IMR-90 (cell line): ENCODE measurements at regions not wholly inside any gene's neighbourhood (a gene's known extent, or its start where the extent isn't known, plus 50 kb on each side); places are given as distances from the start of the nearest gene placed in this dataset.

Experiments used
- ATAC-seq: fragments of 200-7000 bp; cut with Tn5 transposase; 2 replicates; pipeline ENCODE4 v1.9.1; 2020; ENCODE audit warnings: low read depth, mild to moderate bottlenecking, moderate library complexity
- BruUV-seq: library from RNA; stranded (reverse); fragments of 400-500 nt; replicated peaks from 2 replicates; lab custom pipeline; 2021; lab: Mats Ljungman, UMichigan
- CTCF ChIA-PET: fragments of 300-600 bp; formaldehyde crosslinking; extraction: SDS; loops from one replicate; lab custom pipeline; 2021; ENCODE audit warnings: antibody characterized with exemption; lab: Yijun Ruan, JAX
- POLR2A ChIA-PET: fragments of 300-600 bp; sonication (Branson Sonifier 250); formaldehyde crosslinking; loops from one replicate; lab custom pipeline; 2022; ENCODE audit warnings: antibody characterized with exemption; ENCODE audit not compliant: unreplicated experiment; lab: Charles Lee
- DNase-seq: peaks from one replicate; pipeline ENCODE4 v3.0.0; 2013
- H2AFZ ChIP-seq: replicated peaks from 2 replicates; pipeline ENCODE3; 2013; ENCODE audit warnings: low read length, mild to moderate bottlenecking; ENCODE audit not compliant: poor library complexity
- H2AK5ac ChIP-seq: 2 replicates; pipeline ENCODE4 v1.6.1; 2013; ENCODE audit warnings: low read depth, low read length, inconsistent platforms
- H2AK9ac ChIP-seq: replicated peaks from 2 replicates; pipeline ENCODE3; 2013; ENCODE audit warnings: mild to moderate bottlenecking, low read depth, low read length, moderate library complexity; ENCODE audit not compliant: poor library complexity
- H2BK120ac ChIP-seq: 2 replicates; pipeline ENCODE4 v1.6.1; 2013; ENCODE audit warnings: low read depth, low read length, inconsistent platforms
- H2BK15ac ChIP-seq: 3 replicates; pipeline ENCODE4 v1.6.1; 2013; ENCODE audit warnings: low read depth, low read length, inconsistent platforms
- H2BK20ac ChIP-seq: 2 replicates; pipeline ENCODE4 v1.6.1; 2013; ENCODE audit warnings: low read depth, mild to moderate bottlenecking, inconsistent platforms, low read length, moderate library complexity
- H2BK5ac ChIP-seq: 2 replicates; pipeline ENCODE4 v1.6.1; 2013; ENCODE audit warnings: mild to moderate bottlenecking, low read depth, low read length, inconsistent platforms; ENCODE audit not compliant: poor library complexity, severe bottlenecking
- H3K14ac ChIP-seq: replicated peaks from 2 replicates; pipeline ENCODE4 v1.6.1; 2013; ENCODE audit warnings: low read depth, low read length, inconsistent platforms
- H3K18ac ChIP-seq: 2 replicates; pipeline ENCODE4 v1.6.1; 2013; ENCODE audit warnings: low read depth, low read length, control low read depth
- H3K23ac ChIP-seq: 2 replicates; pipeline ENCODE4 v1.6.1; 2013; ENCODE audit warnings: low read depth, low read length, inconsistent platforms
- H3K27ac ChIP-seq: 2 replicates; pipeline ENCODE4 v1.5.1; 2013; ENCODE audit warnings: mild to moderate bottlenecking, control low read depth, low read length; ENCODE audit not compliant: insufficient read depth
- H3K27me3 ChIP-seq: 2 replicates; pipeline ENCODE4 v1.6.1; 2013; ENCODE audit warnings: low read length; ENCODE audit not compliant: control insufficient read depth, insufficient read depth
- H3K36me3 ChIP-seq: 2 replicates; pipeline ENCODE4 v1.6.1; 2013; ENCODE audit warnings: low read length, mixed read lengths; ENCODE audit not compliant: control insufficient read depth, insufficient read depth
- H3K4ac ChIP-seq: 2 replicates; pipeline ENCODE4 v1.6.1; 2013; ENCODE audit warnings: low read depth, low read length, inconsistent platforms
- H3K4me1 ChIP-seq: 2 replicates; pipeline ENCODE4 v1.6.1; 2013; ENCODE audit warnings: low read length, mixed read lengths; ENCODE audit not compliant: control insufficient read depth, insufficient read depth
- H3K4me2 ChIP-seq: 2 replicates; pipeline ENCODE4 v1.6.1; 2013; ENCODE audit warnings: low read depth, mild to moderate bottlenecking, control low read depth, low read length, moderate library complexity
- H3K4me3 ChIP-seq: 2 replicates; pipeline ENCODE4 v1.5.1; 2013; ENCODE audit warnings: low read depth, mild to moderate bottlenecking, control low read depth, low read length, moderate library complexity; ENCODE audit not compliant: insufficient read depth
- H3K56ac ChIP-seq: 2 replicates; pipeline ENCODE4 v1.6.1; 2013; ENCODE audit warnings: low read length, inconsistent platforms; ENCODE audit not compliant: insufficient read depth; ENCODE audit errors: extremely low read depth
- H3K79me1 ChIP-seq, 2 experiments: 2 replicates each; pipeline ENCODE4 v1.6.1; 2013; ENCODE audit warnings: low read length in 2 of 2, inconsistent platforms in 1 of 2, low read depth in 1 of 2
- H3K9ac ChIP-seq: 2 replicates; pipeline ENCODE4 v1.6.1; 2013; ENCODE audit warnings: low read depth, low read length, control low read depth
- H3K9me1 ChIP-seq: 2 replicates; pipeline ENCODE4 v1.6.1; 2013; ENCODE audit warnings: low read length, inconsistent platforms; ENCODE audit not compliant: insufficient read depth
- H3K9me3 ChIP-seq: 2 replicates; pipeline ENCODE4 v1.6.1; 2013; ENCODE audit warnings: low read length; ENCODE audit not compliant: control insufficient read depth, insufficient read depth
- H4K20me1 ChIP-seq: 2 replicates; pipeline ENCODE4 v1.6.1; 2013; ENCODE audit warnings: low read length, inconsistent platforms; ENCODE audit not compliant: insufficient read depth
- H4K5ac ChIP-seq: 2 replicates; pipeline ENCODE4 v1.6.1; 2013; ENCODE audit warnings: mild to moderate bottlenecking, low read depth, low read length, control low read depth
- H4K8ac ChIP-seq, 2 experiments: 2 replicates each; pipeline ENCODE4 v1.6.1; 2013; ENCODE audit warnings: low read depth in 2 of 2, low read length in 2 of 2, control low read depth in 1 of 2, inconsistent platforms in 1 of 2
- H4K91ac ChIP-seq: 2 replicates; pipeline ENCODE4 v1.6.1; 2013; ENCODE audit warnings: low read depth, low read length, inconsistent platforms; ENCODE audit not compliant: insufficient read depth
- MAFK ChIP-seq: IDR thresholded peaks from 2 replicates; pipeline ENCODE4 v1.6.1; 2012; ENCODE audit warnings: low read depth, low read length, improper control_type of control experiment
- RAD21 ChIP-seq: IDR thresholded peaks from 2 replicates; pipeline ENCODE4 v1.6.1; 2012; ENCODE audit warnings: low read length, improper control_type of control experiment
- RFX5 ChIP-seq: IDR thresholded peaks from 2 replicates; pipeline ENCODE4 v1.8.0; 2012; ENCODE audit warnings: low read depth, mild to moderate bottlenecking, low read length, moderate library complexity
- SMC3 ChIP-seq: fragments of 150-350 bp; IDR thresholded peaks from 2 replicates; pipeline ENCODE4 v1.6.1; 2016; ENCODE audit warnings: low read depth, mild to moderate bottlenecking, antibody characterized with exemption, low read length, moderate library complexity
- WGBS, 2 experiments: methylation state at CpG; one replicate each; pipeline versions ENCODE4 v1.1.5 to v1.1.7; 2013; ENCODE audit warnings: missing lambda C conversion rate in 2 of 2; ENCODE audit not compliant: insufficient read length in 1 of 2; ENCODE audit errors: extremely low coverage in 2 of 2; 5-methylcytosine and 5-hydroxymethylcytosine counted together
- dilution Hi-C: fragments of 300-500 bp; cut with HindIII; formaldehyde crosslinking; loops from one replicate; pipeline ENCODE4 v1.14.3; 2018; ENCODE audit warnings: low sequenced_read_pairs; ENCODE audit not compliant: unreplicated experiment
- in situ Hi-C: fragments of 300-500 bp; cut with MboI; formaldehyde crosslinking; loops from 3 replicates; pipeline ENCODE4 v1.14.3; 2019; ENCODE audit warnings: low sequenced_read_pairs, inconsistent platforms, mixed read lengths
- intact Hi-C: fragments of 100-400 bp; cut with micrococcal nuclease; formaldehyde crosslinking; loops from 2 replicates; pipeline ENCODE4 v1.10.0; 2022

GRCh38 chr7:106563466-106564150, 97.3 kb downstream of the CCDC71L start:
- no peaks in the 10 kb centered on the region for H3K9me3 ChIP-seq
- POLR2A ChIA-PET = no interaction called here
- no peak overlapping the region for H2BK5ac ChIP-seq
- H3K4me2 ChIP-seq = no peak overlapping the region
- peak; percentile 62 for ATAC-seq
- no peak overlapping the region; a peak in 1 of 4 replicates for H4K8ac ChIP-seq
- no peak overlapping the region for H2BK120ac ChIP-seq
- no TSS peak for BruUV-seq
- H3K18ac ChIP-seq = no peak overlapping the region
- intact Hi-C loops (no loop called here), dilution Hi-C loops (no loop called here), in situ Hi-C loops (no loop called here)
- DNase-seq = peak; percentile 39
- no peak overlapping the region for H3K56ac ChIP-seq
- no peak overlapping the region for H3K4ac ChIP-seq
- 100% methylated on average over 1 of the region's 3 CpGs; no CpG with 5 or more reads in 1 of the 2 experiments for WGBS, 2 experiments
- peaks cover 5% of the 10 kb centered on the region; the same call in 1 of the 2 replicates for H3K9me1 ChIP-seq
- no peak overlapping the region for H3K14ac ChIP-seq
- H4K20me1 ChIP-seq = no peaks in the 10 kb centered on the region
- no peak overlapping the region for H3K9ac ChIP-seq
- H2BK20ac ChIP-seq = peak overlapping the region; percentile 67; the same call in 1 of the 2 replicates
- no peak overlapping the region for H4K91ac ChIP-seq
- H2AK9ac ChIP-seq = no peak overlapping the region
- TF ChIP-seq SMC3 (no peak), MAFK (no peak), RAD21 (no peak), RFX5 (no peak)
- peak overlapping the region; percentile 44; the same call in 1 of the 2 replicates for H2AK5ac ChIP-seq
- no peak overlapping the region for H2BK15ac ChIP-seq
- H3K4me1 ChIP-seq = peaks cover 2% of the 10 kb centered on the region; the same call in 1 of the 2 replicates
- no peak overlapping the region for H3K27ac ChIP-seq
- H3K36me3 ChIP-seq = no peaks in the 10 kb centered on the region
- CTCF ChIA-PET = interaction anchor here (0.6 kb wide), 1 partner anchor 12 kb away, joined by 6 read pairs; no protein-coding TSS in a partner anchor
- H2AFZ ChIP-seq = no peak overlapping the region
- no peak overlapping the region for H4K5ac ChIP-seq
- no peak overlapping the region for H3K4me3 ChIP-seq
- H3K23ac ChIP-seq = no peak overlapping the region
- H3K27me3 ChIP-seq = no peaks in the 10 kb centered on the region
- H3K79me1 ChIP-seq = no peaks in the 10 kb centered on the region
